ENCODE measurements at regions not wholly inside any gene's neighbourhood (a gene's known extent, or its start where the extent isn't known, plus 50 kb on each side); places are given as distances from the start of the nearest gene placed in this dataset.

DNA sequence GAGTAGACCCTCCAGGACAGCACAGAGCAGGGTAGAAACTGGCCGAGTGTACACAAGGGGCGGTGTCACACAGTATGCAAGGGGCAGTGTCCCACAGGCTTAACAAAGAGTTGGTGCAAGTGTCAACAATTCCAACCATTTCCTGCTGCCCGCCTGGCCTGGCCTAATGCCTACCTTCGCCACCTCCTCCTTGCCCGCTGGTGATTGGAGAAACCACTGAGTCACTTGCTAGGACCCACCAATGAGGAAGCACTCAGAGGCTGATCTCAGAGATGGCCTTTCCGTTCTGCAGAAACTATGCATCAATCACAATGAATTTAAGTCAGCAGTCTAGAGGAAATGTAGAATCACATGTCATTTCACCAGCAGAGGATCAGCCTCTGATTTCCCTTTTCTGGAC, 263.3 kb upstream of the PKDCC start:
- TF ChIP-seq, protein P1, sequence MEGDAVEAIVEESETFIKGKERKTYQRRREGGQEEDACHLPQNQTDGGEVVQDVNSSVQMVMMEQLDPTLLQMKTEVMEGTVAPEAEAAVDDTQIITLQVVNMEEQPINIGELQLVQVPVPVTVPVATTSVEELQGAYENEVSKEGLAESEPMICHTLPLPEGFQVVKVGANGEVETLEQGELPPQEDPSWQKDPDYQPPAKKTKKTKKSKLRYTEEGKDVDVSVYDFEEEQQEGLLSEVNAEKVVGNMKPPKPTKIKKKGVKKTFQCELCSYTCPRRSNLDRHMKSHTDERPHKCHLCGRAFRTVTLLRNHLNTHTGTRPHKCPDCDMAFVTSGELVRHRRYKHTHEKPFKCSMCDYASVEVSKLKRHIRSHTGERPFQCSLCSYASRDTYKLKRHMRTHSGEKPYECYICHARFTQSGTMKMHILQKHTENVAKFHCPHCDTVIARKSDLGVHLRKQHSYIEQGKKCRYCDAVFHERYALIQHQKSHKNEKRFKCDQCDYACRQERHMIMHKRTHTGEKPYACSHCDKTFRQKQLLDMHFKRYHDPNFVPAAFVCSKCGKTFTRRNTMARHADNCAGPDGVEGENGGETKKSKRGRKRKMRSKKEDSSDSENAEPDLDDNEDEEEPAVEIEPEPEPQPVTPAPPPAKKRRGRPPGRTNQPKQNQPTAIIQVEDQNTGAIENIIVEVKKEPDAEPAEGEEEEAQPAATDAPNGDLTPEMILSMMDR (IDR thresholded peaks at IDR 0.05): no peak
- no peak for TF ChIP-seq POLR2A (IDR thresholded peaks at IDR 0.05)
